ENCODE measurements at regions not wholly inside any gene's neighbourhood (a gene's known extent, or its start where the extent isn't known, plus 50 kb on each side); places are given as distances from the start of the nearest gene placed in this dataset.

GRCh38 chr9:81145331-81145963 is 543.9 kb downstream of the TLE1 start:
- no peak for DNase-seq (ENCODE audit: low read depth)
- Histone ChIP-seq H3K36me3 (ENCODE audit: control insufficient read depth, insufficient read depth, low read length) (no peaks in the 10 kb centered on the region), H3K27me3 (ENCODE audit: control insufficient read depth, insufficient read depth, low read length) (no peaks in the 10 kb centered on the region), H3K4me3 (ENCODE audit: low read depth, low read length) (no peak overlapping the region)
- no peak for TF ChIP-seq CTCF (IDR thresholded peaks at IDR 0.05; ENCODE audit: insufficient read depth, low read length, poor library complexity, severe bottlenecking)

- TF ChIP-seq CTCF (IDR thresholded peaks at IDR 0.05; ENCODE audit: insufficient read depth, low read length, poor library complexity, severe bottlenecking): no peak
- DNase-seq (ENCODE audit: low read depth): no peak
- H3K27me3 ChIP-seq (ENCODE audit: control insufficient read depth, insufficient read depth, low read length): no peaks in the 10 kb centered on the region
- no peaks in the 10 kb centered on the region for H3K36me3 ChIP-seq (ENCODE audit: control insufficient read depth, insufficient read depth, low read length)
- H3K4me3 ChIP-seq (ENCODE audit: low read depth, low read length): no peak overlapping the region
These were observed 547.4 kb downstream of the TLE1 start for GRCh38 chr9:81141961-81142360.

DNA sequence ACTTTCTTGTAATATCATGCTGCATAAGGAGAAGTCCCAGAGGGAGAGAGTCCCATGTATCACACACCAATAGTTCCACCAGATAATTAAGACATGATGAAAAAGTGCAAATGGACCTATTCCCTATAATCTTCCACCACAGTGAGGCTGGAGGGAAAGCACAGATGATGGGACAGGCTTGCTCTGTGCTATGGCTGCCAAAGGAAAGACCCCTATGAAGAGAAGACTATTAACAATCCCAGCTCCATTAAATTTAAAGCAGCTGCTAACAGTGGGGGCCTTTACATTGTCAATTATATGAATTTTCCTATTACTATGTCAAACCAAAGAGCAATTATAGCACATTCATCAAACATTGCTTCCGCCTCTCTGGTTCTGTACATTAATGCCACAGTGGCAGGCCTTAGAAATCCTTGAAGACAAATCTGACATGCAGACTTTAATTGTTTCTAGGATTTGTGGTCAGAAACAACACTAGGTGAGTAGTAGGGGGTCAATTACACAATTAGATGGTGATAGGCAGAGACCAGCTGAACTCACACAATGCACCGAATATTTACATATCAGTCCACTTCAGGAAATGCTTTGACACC is 551.3 kb downstream of the TLE1 start:
- H3K27me3 ChIP-seq (ENCODE audit: control insufficient read depth, insufficient read depth, low read length): no peaks in the 10 kb centered on the region
- no peak for TF ChIP-seq CTCF (IDR thresholded peaks at IDR 0.05; ENCODE audit: insufficient read depth, low read length, poor library complexity, severe bottlenecking)
- DNase-seq (ENCODE audit: low read depth): no peak
- H3K4me3 ChIP-seq (ENCODE audit: low read depth, low read length): no peak overlapping the region
- no peaks in the 10 kb centered on the region for H3K36me3 ChIP-seq (ENCODE audit: control insufficient read depth, insufficient read depth, low read length)

GRCh38 chr9:81132796-81133195 is 556.6 kb downstream of the TLE1 start:
- no peak for DNase-seq (ENCODE audit: low read depth)

GRCh38 chr9:81132318-81132717 is 557.0 kb downstream of the TLE1 start:
- no peaks in the 10 kb centered on the region for H3K27me3 ChIP-seq (ENCODE audit: control insufficient read depth, insufficient read depth, low read length)
- H3K36me3 ChIP-seq (ENCODE audit: control insufficient read depth, insufficient read depth, low read length): no peaks in the 10 kb centered on the region
- TF ChIP-seq CTCF (IDR thresholded peaks at IDR 0.05; ENCODE audit: insufficient read depth, low read length, poor library complexity, severe bottlenecking): no peak
- H3K4me3 ChIP-seq (ENCODE audit: low read depth, low read length): no peak overlapping the region
- no peak for DNase-seq (ENCODE audit: low read depth)

More at GRCh38 chr9:81132796-81133195, 556.6 kb downstream of the TLE1 start:
- Histone ChIP-seq H3K27me3 (ENCODE audit: control insufficient read depth, insufficient read depth, low read length) (no peaks in the 10 kb centered on the region), H3K4me3 (ENCODE audit: low read depth, low read length) (no peak overlapping the region), H3K36me3 (ENCODE audit: control insufficient read depth, insufficient read depth, low read length) (no peaks in the 10 kb centered on the region)
- TF ChIP-seq CTCF (IDR thresholded peaks at IDR 0.05; ENCODE audit: insufficient read depth, low read length, poor library complexity, severe bottlenecking): no peak

DNA sequence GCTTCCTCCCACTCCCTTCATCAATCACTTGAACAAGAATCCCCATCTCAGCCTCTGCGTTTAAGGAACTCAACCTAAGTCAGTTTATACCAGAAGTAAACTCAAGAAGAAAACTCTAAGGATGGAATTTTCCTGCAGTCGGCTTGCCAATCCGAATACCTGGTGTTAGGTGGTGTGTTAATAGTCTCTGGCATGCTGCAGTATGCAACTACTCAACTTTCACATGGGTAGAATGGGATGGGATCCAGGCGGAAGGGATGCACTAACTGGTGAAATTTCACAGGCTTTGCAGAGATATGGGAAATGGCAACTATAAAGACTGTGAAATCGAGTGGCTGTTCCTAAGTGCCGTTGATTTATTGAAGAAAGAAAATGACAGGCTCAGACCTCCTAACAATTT is 560.6 kb downstream of the TLE1 start:
- H3K36me3 ChIP-seq (ENCODE audit: control insufficient read depth, insufficient read depth, low read length): no peaks in the 10 kb centered on the region
- no peaks in the 10 kb centered on the region for H3K27me3 ChIP-seq (ENCODE audit: control insufficient read depth, insufficient read depth, low read length)
- no peak for TF ChIP-seq CTCF (IDR thresholded peaks at IDR 0.05; ENCODE audit: insufficient read depth, low read length, poor library complexity, severe bottlenecking)
- DNase-seq (ENCODE audit: low read depth): no peak
- H3K4me3 ChIP-seq (ENCODE audit: low read depth, low read length): no peak overlapping the region

Data from kidney epithelial cell (primary cell).